Karpas-422 (cell line): ENCODE measurements at regions not wholly inside any gene's neighbourhood (a gene's known extent, or its start where the extent isn't known, plus 50 kb on each side); places are given as distances from the start of the nearest gene placed in this dataset.
"Not testable (repeated sequence)": the region's sequence is repeated elsewhere in the genome, so short reads cannot be mapped to it uniquely, and the experiment has no call there.

Experiments
- DNase-seq: peaks from one replicate; pipeline ENCODE4 v3.0.0-alpha.2; 2015
- H2AFZ ChIP-seq: fragments of 200-600 bp; sonication (generic); 2 replicates; pipeline ENCODE4 v1.6.1; 2014; ENCODE audit warnings: antibody characterized with exemption, low read length, mixed read lengths
- H3K27ac ChIP-seq: fragments of 200-600 bp; sonication (generic); 2 replicates; pipeline ENCODE4 v1.5.1; 2014; ENCODE audit warnings: mild to moderate bottlenecking, low read length, moderate library complexity
- H3K27me3 ChIP-seq: fragments of 200-600 bp; sonication (generic); 2 replicates; pipeline ENCODE4 v1.6.1; 2014; ENCODE audit warnings: low read length, mixed read lengths
- H3K36me3 ChIP-seq: fragments of 200-600 bp; sonication (generic); 2 replicates; pipeline ENCODE4 v1.6.1; 2014; ENCODE audit warnings: low read length, mixed read lengths; ENCODE audit not compliant: insufficient read depth
- H3K4me1 ChIP-seq: fragments of 200-600 bp; sonication (generic); 2 replicates; pipeline ENCODE4 v1.6.1; 2014; ENCODE audit warnings: mild to moderate bottlenecking, low read length, mixed read lengths
- H3K4me2 ChIP-seq: fragments of 200-600 bp; sonication (generic); 2 replicates; pipeline ENCODE4 v1.6.1; 2014; ENCODE audit warnings: low read length, low read depth, mild to moderate bottlenecking; ENCODE audit not compliant: poor library complexity, severe bottlenecking
- H3K4me3 ChIP-seq: fragments of 200-600 bp; sonication (generic); 2 replicates; pipeline ENCODE4 v1.5.1; 2014; ENCODE audit warnings: mild to moderate bottlenecking, antibody characterized with exemption, low read length, mixed read lengths
- H3K79me2 ChIP-seq: fragments of 200-600 bp; sonication (generic); 2 replicates; pipeline ENCODE4 v1.6.1; 2014; ENCODE audit warnings: mild to moderate bottlenecking, low read length, mixed read lengths
- H3K9ac ChIP-seq: fragments of 200-600 bp; sonication (generic); 2 replicates; pipeline ENCODE4 v1.6.0; 2014; ENCODE audit warnings: low read length
- H3K9me2 ChIP-seq: fragments of 200-600 bp; sonication (generic), shearing (Covaris generic); replicated peaks from 2 replicates; pipeline ENCODE4 v1.6.0; 2014; ENCODE audit warnings: mild to moderate bottlenecking, low read length, moderate library complexity; ENCODE audit not compliant: insufficient read depth
- H3K9me3 ChIP-seq: fragments of 300-700, 200-600 bp; sonication (generic); 2 replicates; pipeline ENCODE4 v1.6.1; 2014; ENCODE audit warnings: low read length, mixed read lengths
- H4K20me1 ChIP-seq: fragments of 200-600 bp; sonication (generic); 2 replicates; pipeline ENCODE4 v1.6.1; 2014; ENCODE audit warnings: mild to moderate bottlenecking, antibody characterized with exemption, low read length, low read depth; ENCODE audit not compliant: insufficient read depth

DNA sequence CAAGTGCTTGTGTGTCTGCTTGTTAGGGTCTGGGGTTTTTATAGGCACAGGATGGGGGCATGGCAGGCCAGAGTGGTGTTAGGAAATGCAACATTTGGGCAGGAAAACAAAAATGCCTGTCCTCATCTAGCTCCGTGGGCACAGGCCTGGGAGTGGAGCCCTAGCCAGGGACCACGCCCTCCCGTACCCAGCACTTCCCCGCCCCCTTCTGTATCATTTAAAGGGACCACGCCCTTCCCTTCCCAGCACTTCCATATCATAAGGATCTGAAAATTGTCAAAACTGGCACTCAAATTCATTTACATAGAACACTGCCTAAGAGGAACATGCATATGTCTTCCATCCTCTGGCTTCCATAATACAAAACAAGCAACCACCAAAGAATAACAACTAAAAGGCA, 185.8 kb downstream of the B3GLCT start:
- Histone ChIP-seq H3K36me3 (no peaks in the 10 kb centered on the region), H3K4me2 (no peak overlapping the region), H3K9me2 (no peaks in the 10 kb centered on the region), H3K9me3 (no peaks in the 10 kb centered on the region), H3K9ac (no peak overlapping the region), H3K4me1 (no peaks in the 10 kb centered on the region), H3K4me3 (no peak overlapping the region), H3K27me3 (no peaks in the 10 kb centered on the region), H4K20me1 (no peaks in the 10 kb centered on the region), H2AFZ (no peak overlapping the region), H3K27ac (no peak overlapping the region), H3K79me2 (no peaks in the 10 kb centered on the region)
- DNase-seq = no peak

DNA sequence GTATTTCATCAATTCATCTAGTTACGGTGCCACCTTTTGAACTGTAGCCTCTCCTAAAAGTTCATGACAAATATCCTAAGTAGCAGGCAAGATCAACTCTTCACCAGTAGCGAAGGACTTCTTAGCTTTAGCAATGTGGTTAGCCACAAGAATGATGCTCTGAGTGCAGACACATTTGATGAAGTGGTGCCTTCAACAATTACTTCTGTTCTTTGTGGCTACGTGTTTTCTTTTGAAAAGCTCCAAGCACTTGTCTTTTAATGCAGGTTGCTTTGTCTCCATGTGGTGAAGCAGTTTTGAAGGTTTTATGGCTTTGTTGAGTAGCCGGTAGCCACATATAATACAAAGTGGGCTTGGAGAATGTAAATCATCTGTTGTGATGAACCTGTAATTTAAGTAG, 194.7 kb downstream of the B3GLCT start:
- no peaks in the 10 kb centered on the region for H3K4me1 ChIP-seq
- no peak overlapping the region for H3K4me3 ChIP-seq
- no peak overlapping the region for H2AFZ ChIP-seq
- no peak overlapping the region for H3K27ac ChIP-seq
- H3K9me2 ChIP-seq = no peaks in the 10 kb centered on the region
- peaks cover 5% of the 10 kb centered on the region; the same call in 1 of the 2 replicates for H3K9me3 ChIP-seq
- H3K36me3 ChIP-seq = no peaks in the 10 kb centered on the region
- no peaks in the 10 kb centered on the region for H3K79me2 ChIP-seq
- no peaks in the 10 kb centered on the region for H4K20me1 ChIP-seq
- no peaks in the 10 kb centered on the region for H3K27me3 ChIP-seq
- no peak overlapping the region for H3K4me2 ChIP-seq
- DNase-seq = no peak
- no peak overlapping the region for H3K9ac ChIP-seq

DNA sequence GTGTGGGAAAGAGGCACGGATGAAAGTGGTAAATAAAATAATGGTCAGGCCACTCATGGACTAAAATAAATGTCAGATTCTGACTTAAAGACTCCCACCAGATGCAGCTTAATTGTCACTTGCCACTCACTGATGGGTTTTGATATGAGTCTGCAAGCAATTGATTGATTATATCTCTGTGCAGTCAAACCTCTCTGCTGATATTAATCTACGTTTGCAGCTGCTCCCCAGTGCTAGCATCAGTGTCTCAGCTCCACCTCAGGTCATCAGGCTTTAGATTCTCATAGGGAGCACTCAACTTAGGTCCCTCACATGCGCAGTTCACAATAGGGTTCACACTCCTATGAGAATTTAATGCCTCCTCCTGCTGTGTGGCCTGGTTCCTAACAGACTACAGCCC, 195.3 kb downstream of the B3GLCT start:
- no peaks in the 10 kb centered on the region for H3K4me1 ChIP-seq

DNA sequence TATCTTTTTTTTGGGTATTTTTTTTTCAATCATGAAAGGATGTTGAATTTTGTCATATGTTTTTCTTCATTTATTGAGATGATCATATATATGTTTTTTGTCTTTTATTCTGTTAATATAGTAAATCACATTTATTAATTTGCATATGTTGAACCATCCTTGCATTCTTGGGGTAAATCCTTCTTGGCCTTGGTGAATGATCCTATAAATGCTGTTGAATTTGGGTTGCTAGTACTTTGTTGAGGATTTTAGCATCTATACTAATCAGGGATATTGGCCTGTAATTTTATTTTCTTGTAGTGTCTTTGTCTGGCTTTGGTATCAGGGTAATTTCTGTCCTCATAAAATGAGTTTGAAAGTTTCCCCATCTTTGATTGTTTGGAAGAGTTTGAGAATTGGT, 199.9 kb downstream of the B3GLCT start:
- Histone ChIP-seq H2AFZ (no peak overlapping the region), H3K4me1 (no peaks in the 10 kb centered on the region), H3K36me3 (no peaks in the 10 kb centered on the region), H3K9me3 (peaks cover 8% of the 10 kb centered on the region; the same call in 1 of the 2 replicates), H3K79me2 (no peaks in the 10 kb centered on the region), H3K9me2 (no peaks in the 10 kb centered on the region), H4K20me1 (no peaks in the 10 kb centered on the region), H3K27ac (no peak overlapping the region), H3K4me3 (no peak overlapping the region), H3K27me3 (no peaks in the 10 kb centered on the region), H3K4me2 (no peak overlapping the region), H3K9ac (no peak overlapping the region)
- no peak for DNase-seq

More for the DNA sequence above, 195.3 kb downstream of the B3GLCT start:
- Histone ChIP-seq H3K4me3 (no peak overlapping the region), H3K27me3 (no peaks in the 10 kb centered on the region), H3K27ac (no peak overlapping the region), H2AFZ (no peak overlapping the region), H3K9me3 (peaks cover 8% of the 10 kb centered on the region; the same call in 1 of the 2 replicates), H3K79me2 (no peaks in the 10 kb centered on the region), H3K4me2 (no peak overlapping the region), H4K20me1 (no peaks in the 10 kb centered on the region), H3K36me3 (no peaks in the 10 kb centered on the region), H3K9ac (no peak overlapping the region), H3K9me2 (no peaks in the 10 kb centered on the region)
- DNase-seq = no peak

DNA sequence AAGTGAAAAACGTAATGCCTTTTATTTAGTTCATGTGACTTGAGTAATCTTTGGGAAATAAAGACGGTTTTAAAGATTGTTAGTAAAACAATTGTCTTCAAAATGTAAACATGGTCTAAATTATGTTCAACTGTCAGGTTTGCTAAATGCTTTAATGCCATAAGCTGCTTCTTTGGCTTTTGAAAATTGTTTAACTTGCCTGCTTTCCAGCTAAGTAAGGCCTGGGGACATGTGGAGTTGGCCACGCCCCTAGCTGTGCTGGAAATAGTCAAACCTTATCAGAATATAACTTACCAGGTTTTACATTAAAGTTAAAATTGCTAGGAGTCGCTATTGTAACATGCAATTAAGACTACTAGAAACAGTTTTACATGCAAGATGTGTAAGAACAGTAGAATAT, 203.9 kb downstream of the B3GLCT start:
- not testable (repeated sequence) for H3K9ac ChIP-seq, H4K20me1 ChIP-seq, H2AFZ ChIP-seq, H3K27me3 ChIP-seq, H3K9me3 ChIP-seq, H3K4me2 ChIP-seq, H3K4me1 ChIP-seq, H3K4me3 ChIP-seq, H3K9me2 ChIP-seq, H3K79me2 ChIP-seq, H3K27ac ChIP-seq, H3K36me3 ChIP-seq, DNase-seq

DNA sequence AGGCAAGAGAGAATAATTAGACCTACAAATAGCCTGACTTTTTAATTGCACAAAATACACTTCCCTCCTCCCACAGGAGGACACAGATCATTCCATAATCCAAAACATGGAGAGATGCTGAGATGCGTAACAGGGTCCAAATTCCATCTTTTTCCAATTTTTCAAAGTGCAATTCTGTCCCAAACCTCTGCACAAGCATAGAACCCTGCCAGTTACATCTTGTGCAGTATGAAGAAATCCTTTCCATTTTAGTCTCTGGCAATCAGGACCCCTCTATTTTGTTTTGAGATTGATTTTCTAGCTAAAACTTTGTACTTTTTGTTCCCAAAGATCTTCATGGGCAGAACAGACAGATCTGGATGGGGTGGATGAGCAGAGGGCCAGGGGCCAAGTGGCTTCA, 209.2 kb downstream of the B3GLCT start:
- H3K4me1 ChIP-seq = no peaks in the 10 kb centered on the region
- no peaks in the 10 kb centered on the region for H3K36me3 ChIP-seq
- no peaks in the 10 kb centered on the region for H4K20me1 ChIP-seq

DNA sequence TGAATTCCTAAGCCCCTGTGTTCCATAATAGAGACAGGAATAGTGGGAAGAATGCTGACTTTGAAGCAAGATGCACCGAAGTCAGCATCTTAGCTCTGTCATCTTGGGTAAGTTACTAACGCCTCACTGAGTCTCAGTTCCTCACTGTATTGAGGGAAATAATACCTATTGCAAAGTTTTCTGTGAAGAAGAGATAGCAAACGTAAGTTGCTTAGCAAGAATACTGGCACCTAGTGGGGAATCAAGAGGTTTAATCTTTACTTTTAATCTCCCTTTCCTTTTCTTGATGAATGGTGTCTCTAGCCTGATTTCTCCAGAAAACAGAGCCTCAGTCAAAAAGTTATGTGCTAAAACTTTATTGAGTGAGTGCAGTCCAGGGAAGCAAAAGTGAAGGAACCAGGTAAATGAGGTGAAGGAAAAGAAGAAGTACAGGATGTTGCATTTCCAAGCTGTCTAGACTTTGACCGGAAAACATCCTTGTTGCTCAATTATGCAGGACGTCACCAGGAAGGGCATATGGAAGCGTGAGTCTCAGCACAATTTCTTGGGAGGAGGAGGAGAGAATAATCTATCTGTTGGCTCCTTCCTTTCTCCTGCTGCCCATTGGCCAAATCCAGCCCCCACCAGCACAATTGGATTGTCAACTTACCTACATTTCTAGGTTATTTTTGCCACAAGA, 210.0 kb downstream of the B3GLCT start:
- no peaks in the 10 kb centered on the region for H3K4me1 ChIP-seq
- H3K79me2 ChIP-seq = no peaks in the 10 kb centered on the region
- H3K9ac ChIP-seq = no peak overlapping the region
- H3K36me3 ChIP-seq = no peaks in the 10 kb centered on the region
- H3K4me3 ChIP-seq = no peak overlapping the region
- H3K9me2 ChIP-seq = no peaks in the 10 kb centered on the region
- no peak overlapping the region for H3K4me2 ChIP-seq
- DNase-seq = peak; percentile 50
- no peak overlapping the region for H3K27ac ChIP-seq
- H3K9me3 ChIP-seq = no peaks in the 10 kb centered on the region
- H3K27me3 ChIP-seq = no peaks in the 10 kb centered on the region
- H4K20me1 ChIP-seq = no peaks in the 10 kb centered on the region
- no peak overlapping the region for H2AFZ ChIP-seq

More for the DNA sequence above, 209.2 kb downstream of the B3GLCT start:
- Histone ChIP-seq H3K9me3 (no peaks in the 10 kb centered on the region), H3K9ac (no peak overlapping the region), H2AFZ (no peak overlapping the region), H3K4me2 (no peak overlapping the region), H3K79me2 (no peaks in the 10 kb centered on the region), H3K9me2 (no peaks in the 10 kb centered on the region), H3K4me3 (no peak overlapping the region), H3K27me3 (no peaks in the 10 kb centered on the region), H3K27ac (no peak overlapping the region)
- no peak for DNase-seq

DNA sequence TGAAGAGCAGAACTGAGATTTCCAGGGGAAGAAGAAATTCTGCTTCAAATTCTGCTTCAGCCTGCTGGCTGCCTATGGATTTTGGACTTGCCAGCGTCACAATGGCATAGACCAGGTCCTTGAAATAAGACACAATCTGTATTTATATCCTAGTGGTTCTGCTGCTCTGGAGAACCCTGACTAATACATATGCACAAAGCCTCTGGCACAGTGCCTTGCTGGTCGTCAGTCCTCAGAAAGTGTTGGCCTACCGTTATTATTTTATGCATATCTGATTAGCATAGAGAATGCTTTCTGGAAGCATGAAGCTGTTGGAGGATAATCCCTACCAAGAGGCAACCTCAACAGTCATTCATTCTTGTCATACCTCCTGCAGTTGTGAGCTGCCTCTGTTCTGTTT, 213.7 kb downstream of the B3GLCT start:
- no peaks in the 10 kb centered on the region for H3K36me3 ChIP-seq
- no peaks in the 10 kb centered on the region for H3K27me3 ChIP-seq

More for the DNA sequence above, 213.7 kb downstream of the B3GLCT start:
- H3K4me3 ChIP-seq = no peak overlapping the region
- H3K4me2 ChIP-seq = no peak overlapping the region
- H2AFZ ChIP-seq = no peak overlapping the region
- no peak overlapping the region for H3K27ac ChIP-seq
- H3K9ac ChIP-seq = no peak overlapping the region
- no peaks in the 10 kb centered on the region for H3K9me3 ChIP-seq
- no peaks in the 10 kb centered on the region for H4K20me1 ChIP-seq
- no peak for DNase-seq
- no peaks in the 10 kb centered on the region for H3K4me1 ChIP-seq
- H3K9me2 ChIP-seq = no peaks in the 10 kb centered on the region
- H3K79me2 ChIP-seq = no peaks in the 10 kb centered on the region
